ENCODE measurements at regions not wholly inside any gene's neighbourhood (a gene's known extent, or its start where the extent isn't known, plus 50 kb on each side); places are given as distances from the start of the nearest gene placed in this dataset.

DNA sequence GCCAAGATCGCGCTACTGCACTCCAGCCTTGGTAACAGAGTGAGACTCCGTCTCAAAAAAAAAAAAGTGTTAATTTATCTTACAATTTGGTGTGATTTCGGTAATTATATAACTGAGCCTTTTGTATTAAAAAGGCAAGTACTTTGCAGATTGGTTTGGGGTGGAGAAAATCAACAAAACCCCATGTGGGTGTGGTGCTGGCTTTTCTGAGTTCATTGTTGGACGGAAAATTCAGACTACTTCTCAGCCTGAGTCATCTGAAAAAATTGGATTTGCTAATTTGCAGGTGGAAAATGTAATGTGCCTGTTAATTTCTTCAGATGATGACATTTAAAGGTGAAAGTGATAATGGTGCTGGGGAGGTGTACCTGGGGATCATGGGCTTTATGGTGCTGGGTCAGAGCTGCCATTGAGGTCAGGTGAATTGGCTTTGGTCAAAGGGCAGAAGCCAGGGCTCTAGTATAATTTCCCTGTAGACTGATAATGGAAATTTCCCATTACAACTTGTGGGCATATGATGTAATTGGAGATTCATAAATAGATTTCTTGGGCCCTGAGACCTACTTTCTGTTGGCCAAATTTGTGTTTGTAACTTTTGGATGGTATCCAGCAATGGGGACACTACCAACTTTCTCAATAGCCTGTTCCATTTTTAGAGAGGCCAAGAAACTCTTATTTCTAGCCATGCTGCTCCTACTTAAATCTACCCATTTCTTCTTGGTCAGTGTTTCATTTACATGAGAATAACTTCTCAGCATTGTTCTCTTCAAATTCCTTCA, 74.3 kb upstream of the TEX13D start:
- no peak for ATAC-seq
- TF ChIP-seq, protein P1, sequence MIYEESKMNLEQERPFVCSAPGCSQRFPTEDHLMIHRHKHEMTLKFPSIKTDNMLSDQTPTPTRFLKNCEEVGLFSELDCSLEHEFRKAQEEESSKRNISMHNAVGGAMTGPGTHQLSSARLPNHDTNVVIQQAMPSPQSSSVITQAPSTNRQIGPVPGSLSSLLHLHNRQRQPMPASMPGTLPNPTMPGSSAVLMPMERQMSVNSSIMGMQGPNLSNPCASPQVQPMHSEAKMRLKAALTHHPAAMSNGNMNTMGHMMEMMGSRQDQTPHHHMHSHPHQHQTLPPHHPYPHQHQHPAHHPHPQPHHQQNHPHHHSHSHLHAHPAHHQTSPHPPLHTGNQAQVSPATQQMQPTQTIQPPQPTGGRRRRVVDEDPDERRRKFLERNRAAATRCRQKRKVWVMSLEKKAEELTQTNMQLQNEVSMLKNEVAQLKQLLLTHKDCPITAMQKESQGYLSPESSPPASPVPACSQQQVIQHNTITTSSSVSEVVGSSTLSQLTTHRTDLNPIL (CRISPR knock-in tag; IDR thresholded peaks at IDR 0.05; ENCODE audit: low read depth): no peak
- TF ChIP-seq ZNF8 (CRISPR knock-in tag; IDR thresholded peaks at IDR 0.05) (no peak), ARNTL (CRISPR knock-in tag; IDR thresholded peaks at IDR 0.05; ENCODE audit: borderline replicate concordance, low read depth) (no peak), TOX (CRISPR knock-in tag; IDR thresholded peaks at IDR 0.05; ENCODE audit: borderline replicate concordance) (no peak), ESRRG (CRISPR knock-in tag; IDR thresholded peaks at IDR 0.05) (no peak), ZC3H10 (CRISPR knock-in tag; IDR thresholded peaks at IDR 0.05) (no peak), OSR1 (CRISPR knock-in tag; IDR thresholded peaks at IDR 0.05) (no peak)
- TF ChIP-seq, protein P2, sequence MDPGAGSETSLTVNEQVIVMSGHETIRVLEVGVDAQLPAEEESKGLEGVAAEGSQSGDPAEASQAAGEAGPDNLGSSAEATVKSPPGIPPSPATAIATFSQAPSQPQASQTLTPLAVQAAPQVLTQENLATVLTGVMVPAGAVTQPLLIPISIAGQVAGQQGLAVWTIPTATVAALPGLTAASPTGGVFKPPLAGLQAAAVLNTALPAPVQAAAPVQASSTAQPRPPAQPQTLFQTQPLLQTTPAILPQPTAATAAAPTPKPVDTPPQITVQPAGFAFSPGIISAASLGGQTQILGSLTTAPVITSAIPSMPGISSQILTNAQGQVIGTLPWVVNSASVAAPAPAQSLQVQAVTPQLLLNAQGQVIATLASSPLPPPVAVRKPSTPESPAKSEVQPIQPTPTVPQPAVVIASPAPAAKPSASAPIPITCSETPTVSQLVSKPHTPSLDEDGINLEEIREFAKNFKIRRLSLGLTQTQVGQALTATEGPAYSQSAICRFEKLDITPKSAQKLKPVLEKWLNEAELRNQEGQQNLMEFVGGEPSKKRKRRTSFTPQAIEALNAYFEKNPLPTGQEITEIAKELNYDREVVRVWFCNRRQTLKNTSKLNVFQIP (CRISPR knock-in tag; IDR thresholded peaks at IDR 0.05; ENCODE audit: borderline replicate concordance, low read depth): no peak

DNA sequence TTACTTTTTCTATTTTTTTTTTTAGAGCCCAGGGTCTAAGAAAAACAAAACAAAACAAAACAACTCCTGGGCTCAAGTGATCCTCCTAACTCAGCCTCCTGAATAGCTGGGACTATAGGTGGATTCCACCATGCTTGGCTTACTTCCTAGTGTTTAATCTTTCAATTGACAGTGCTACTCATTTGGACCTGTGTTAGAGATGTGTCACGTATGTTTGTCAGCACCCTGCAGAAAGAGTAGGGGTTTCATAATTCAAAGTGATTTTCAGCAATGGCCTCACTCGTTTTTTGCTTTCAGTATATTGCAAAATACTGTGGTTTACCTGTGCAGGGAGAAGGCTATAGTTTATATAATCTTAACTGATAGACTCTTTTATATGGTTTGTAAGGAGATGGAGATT, 71.6 kb upstream of the TEX13D start:
- TF ChIP-seq BACH2 (CRISPR knock-in tag; IDR thresholded peaks at IDR 0.05; ENCODE audit: borderline replicate concordance): no peak
- TF ChIP-seq ZC3H10 (CRISPR knock-in tag; IDR thresholded peaks at IDR 0.05): no peak
- no peak for TF ChIP-seq CSDC2 (CRISPR knock-in tag; IDR thresholded peaks at IDR 0.05)
- TF ChIP-seq ZNF8 (CRISPR knock-in tag; IDR thresholded peaks at IDR 0.05): no peak
- TF ChIP-seq OSR1 (CRISPR knock-in tag; IDR thresholded peaks at IDR 0.05): no peak
- TF ChIP-seq ARNTL (CRISPR knock-in tag; IDR thresholded peaks at IDR 0.05; ENCODE audit: borderline replicate concordance, low read depth): no peak
- no peak for TF ChIP-seq ZFP30 (CRISPR knock-in tag; IDR thresholded peaks at IDR 0.05)
- TF ChIP-seq, protein P2 (CRISPR knock-in tag; IDR thresholded peaks at IDR 0.05; ENCODE audit: borderline replicate concordance, low read depth): no peak
- TF ChIP-seq PPARA (CRISPR knock-in tag; IDR thresholded peaks at IDR 0.05; ENCODE audit: borderline replicate concordance): no peak
- no peak for TF ChIP-seq TCF4 (CRISPR knock-in tag; IDR thresholded peaks at IDR 0.05; ENCODE audit: borderline replicate concordance)
- no peak for TF ChIP-seq ISL1 (CRISPR knock-in tag; IDR thresholded peaks at IDR 0.05)
- TF ChIP-seq, protein P3, sequence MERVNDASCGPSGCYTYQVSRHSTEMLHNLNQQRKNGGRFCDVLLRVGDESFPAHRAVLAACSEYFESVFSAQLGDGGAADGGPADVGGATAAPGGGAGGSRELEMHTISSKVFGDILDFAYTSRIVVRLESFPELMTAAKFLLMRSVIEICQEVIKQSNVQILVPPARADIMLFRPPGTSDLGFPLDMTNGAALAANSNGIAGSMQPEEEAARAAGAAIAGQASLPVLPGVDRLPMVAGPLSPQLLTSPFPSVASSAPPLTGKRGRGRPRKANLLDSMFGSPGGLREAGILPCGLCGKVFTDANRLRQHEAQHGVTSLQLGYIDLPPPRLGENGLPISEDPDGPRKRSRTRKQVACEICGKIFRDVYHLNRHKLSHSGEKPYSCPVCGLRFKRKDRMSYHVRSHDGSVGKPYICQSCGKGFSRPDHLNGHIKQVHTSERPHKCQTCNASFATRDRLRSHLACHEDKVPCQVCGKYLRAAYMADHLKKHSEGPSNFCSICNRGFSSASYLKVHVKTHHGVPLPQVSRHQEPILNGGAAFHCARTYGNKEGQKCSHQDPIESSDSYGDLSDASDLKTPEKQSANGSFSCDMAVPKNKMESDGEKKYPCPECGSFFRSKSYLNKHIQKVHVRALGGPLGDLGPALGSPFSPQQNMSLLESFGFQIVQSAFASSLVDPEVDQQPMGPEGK (CRISPR knock-in tag; IDR thresholded peaks at IDR 0.05; ENCODE audit: borderline replicate concordance): no peak
- TF ChIP-seq GLIS3 (CRISPR knock-in tag; IDR thresholded peaks at IDR 0.05): no peak
- TF ChIP-seq, protein P4, sequence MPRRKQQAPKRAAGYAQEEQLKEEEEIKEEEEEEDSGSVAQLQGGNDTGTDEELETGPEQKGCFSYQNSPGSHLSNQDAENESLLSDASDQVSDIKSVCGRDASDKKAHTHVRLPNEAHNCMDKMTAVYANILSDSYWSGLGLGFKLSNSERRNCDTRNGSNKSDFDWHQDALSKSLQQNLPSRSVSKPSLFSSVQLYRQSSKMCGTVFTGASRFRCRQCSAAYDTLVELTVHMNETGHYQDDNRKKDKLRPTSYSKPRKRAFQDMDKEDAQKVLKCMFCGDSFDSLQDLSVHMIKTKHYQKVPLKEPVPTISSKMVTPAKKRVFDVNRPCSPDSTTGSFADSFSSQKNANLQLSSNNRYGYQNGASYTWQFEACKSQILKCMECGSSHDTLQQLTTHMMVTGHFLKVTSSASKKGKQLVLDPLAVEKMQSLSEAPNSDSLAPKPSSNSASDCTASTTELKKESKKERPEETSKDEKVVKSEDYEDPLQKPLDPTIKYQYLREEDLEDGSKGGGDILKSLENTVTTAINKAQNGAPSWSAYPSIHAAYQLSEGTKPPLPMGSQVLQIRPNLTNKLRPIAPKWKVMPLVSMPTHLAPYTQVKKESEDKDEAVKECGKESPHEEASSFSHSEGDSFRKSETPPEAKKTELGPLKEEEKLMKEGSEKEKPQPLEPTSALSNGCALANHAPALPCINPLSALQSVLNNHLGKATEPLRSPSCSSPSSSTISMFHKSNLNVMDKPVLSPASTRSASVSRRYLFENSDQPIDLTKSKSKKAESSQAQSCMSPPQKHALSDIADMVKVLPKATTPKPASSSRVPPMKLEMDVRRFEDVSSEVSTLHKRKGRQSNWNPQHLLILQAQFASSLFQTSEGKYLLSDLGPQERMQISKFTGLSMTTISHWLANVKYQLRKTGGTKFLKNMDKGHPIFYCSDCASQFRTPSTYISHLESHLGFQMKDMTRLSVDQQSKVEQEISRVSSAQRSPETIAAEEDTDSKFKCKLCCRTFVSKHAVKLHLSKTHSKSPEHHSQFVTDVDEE (CRISPR knock-in tag; IDR thresholded peaks at IDR 0.05): no peak
- no peak for TF ChIP-seq RARB (CRISPR knock-in tag; IDR thresholded peaks at IDR 0.05)
- TF ChIP-seq, protein P5, sequence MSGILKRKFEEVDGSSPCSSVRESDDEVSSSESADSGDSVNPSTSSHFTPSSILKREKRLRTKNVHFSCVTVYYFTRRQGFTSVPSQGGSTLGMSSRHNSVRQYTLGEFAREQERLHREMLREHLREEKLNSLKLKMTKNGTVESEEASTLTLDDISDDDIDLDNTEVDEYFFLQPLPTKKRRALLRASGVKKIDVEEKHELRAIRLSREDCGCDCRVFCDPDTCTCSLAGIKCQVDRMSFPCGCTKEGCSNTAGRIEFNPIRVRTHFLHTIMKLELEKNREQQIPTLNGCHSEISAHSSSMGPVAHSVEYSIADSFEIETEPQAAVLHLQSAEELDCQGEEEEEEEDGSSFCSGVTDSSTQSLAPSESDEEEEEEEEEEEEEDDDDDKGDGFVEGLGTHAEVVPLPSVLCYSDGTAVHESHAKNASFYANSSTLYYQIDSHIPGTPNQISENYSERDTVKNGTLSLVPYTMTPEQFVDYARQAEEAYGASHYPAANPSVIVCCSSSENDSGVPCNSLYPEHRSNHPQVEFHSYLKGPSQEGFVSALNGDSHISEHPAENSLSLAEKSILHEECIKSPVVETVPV (CRISPR knock-in tag; IDR thresholded peaks at IDR 0.05): no peak
- TF ChIP-seq SNAI2 (CRISPR knock-in tag; IDR thresholded peaks at IDR 0.05): no peak
- no peak for TF ChIP-seq ESRRG (CRISPR knock-in tag; IDR thresholded peaks at IDR 0.05)
- ATAC-seq: no peak
